ENCODE measurements at regions not wholly inside any gene's neighbourhood (a gene's known extent, or its start where the extent isn't known, plus 50 kb on each side); places are given as distances from the start of the nearest gene placed in this dataset.

- intact Hi-C loops (cut with micrococcal nuclease) = no loop called here
- no peak overlapping the region for H3K27ac Mint-ChIP-seq
- H3K36me3 Mint-ChIP-seq (ENCODE audit: low read depth) = no peaks in the 10 kb centered on the region
These were observed 49.6 kb upstream of the CD93 start for GRCh38 chr20:23135449-23136420.

More at GRCh38 chr20:23135449-23136420, 49.6 kb upstream of the CD93 start:
- Mint-ChIP-seq H3K4me3 (no peak overlapping the region), H3K9me3 (no peaks in the 10 kb centered on the region), H3K27me3 (ENCODE audit: low read depth) (peaks cover 2% of the 10 kb centered on the region), H3K4me1 (ENCODE audit: low read depth) (no peaks in the 10 kb centered on the region)
- no peak for DNase-seq
- CTCF ChIA-PET = no interaction called here

All from activated naive CD4-positive, alpha-beta T cell treated with anti-CD3 and anti-CD28 coated beads for 36 hours (primary cell).